GM20000 (cell line): ENCODE measurements at regions not wholly inside any gene's neighbourhood (a gene's known extent, or its start where the extent isn't known, plus 50 kb on each side); places are given as distances from the start of the nearest gene placed in this dataset.
"Not testable (repeated sequence)": the region's sequence is repeated elsewhere in the genome, so short reads cannot be mapped to it uniquely, and the experiment has no call there.

ENCODE experiments used
- DNase-seq: peaks from one replicate; pipeline ENCODE4 v3.0.0; 2012; ENCODE audit warnings: low spot score
- TF ChIP-seq, protein P1 (sequence below): IDR thresholded peaks from 2 replicates; pipeline ENCODE4 v1.5.1; 2012; ENCODE audit warnings: mild to moderate bottlenecking, control low read depth; ENCODE audit errors: extremely low read depth, missing control alignments

- TF ChIP-seq, protein P1, sequence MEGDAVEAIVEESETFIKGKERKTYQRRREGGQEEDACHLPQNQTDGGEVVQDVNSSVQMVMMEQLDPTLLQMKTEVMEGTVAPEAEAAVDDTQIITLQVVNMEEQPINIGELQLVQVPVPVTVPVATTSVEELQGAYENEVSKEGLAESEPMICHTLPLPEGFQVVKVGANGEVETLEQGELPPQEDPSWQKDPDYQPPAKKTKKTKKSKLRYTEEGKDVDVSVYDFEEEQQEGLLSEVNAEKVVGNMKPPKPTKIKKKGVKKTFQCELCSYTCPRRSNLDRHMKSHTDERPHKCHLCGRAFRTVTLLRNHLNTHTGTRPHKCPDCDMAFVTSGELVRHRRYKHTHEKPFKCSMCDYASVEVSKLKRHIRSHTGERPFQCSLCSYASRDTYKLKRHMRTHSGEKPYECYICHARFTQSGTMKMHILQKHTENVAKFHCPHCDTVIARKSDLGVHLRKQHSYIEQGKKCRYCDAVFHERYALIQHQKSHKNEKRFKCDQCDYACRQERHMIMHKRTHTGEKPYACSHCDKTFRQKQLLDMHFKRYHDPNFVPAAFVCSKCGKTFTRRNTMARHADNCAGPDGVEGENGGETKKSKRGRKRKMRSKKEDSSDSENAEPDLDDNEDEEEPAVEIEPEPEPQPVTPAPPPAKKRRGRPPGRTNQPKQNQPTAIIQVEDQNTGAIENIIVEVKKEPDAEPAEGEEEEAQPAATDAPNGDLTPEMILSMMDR = no peak
- no peak for DNase-seq
Observed at GRCh38 chr4:28105271-28105859, 1244.7 kb downstream of the STIM2 start.

DNA sequence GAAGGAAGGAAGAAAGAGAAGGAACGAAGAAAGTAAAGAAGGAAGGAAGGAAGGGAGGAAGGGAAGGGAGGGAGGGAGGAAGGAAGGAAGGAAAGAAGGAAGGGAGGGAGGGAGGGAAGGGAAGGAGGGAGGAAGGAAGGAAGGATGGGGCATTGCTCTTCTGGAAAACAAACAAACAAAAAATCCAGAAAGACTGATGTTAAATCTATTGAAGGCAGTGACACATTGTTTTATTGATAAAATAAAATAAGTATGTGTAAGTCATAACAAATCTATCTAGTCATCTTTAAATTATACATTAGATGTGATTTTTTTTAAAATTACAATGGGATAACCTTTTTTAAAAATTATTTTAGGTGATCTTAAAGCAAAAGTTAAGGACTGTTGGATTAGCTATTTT, 1245.5 kb downstream of the STIM2 start:
- TF ChIP-seq, protein P1 = no peak

GRCh38 chr4:28109801-28110200, 1249.2 kb downstream of the STIM2 start:
- DNase-seq = no peak
- TF ChIP-seq, protein P1 = no peak

More for the DNA sequence above, 1245.5 kb downstream of the STIM2 start:
- no peak for DNase-seq

GRCh38 chr4:28112691-28113335, 1252.2 kb downstream of the STIM2 start:
- DNase-seq = not testable (repeated sequence)

DNA sequence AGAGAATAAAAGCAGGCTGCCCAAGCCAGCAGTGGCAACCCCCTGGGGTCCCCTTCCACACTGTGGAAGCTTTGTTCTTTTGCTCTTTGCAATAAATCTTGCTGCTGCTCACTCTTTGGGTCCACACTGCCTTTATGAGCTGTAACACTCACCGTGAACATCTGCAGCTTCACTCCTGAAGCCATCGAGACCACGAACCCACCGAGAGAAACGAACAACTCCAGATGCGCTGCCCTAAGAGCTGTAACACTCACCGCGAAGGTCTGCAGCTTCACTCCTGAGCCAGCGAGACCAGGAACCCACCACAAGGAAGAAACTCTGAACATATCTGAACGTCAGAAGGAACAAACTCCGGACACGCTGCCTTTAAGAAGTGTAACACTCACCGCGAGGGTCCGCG, 1252.9 kb downstream of the STIM2 start:
- DNase-seq = not testable (repeated sequence)

DNA sequence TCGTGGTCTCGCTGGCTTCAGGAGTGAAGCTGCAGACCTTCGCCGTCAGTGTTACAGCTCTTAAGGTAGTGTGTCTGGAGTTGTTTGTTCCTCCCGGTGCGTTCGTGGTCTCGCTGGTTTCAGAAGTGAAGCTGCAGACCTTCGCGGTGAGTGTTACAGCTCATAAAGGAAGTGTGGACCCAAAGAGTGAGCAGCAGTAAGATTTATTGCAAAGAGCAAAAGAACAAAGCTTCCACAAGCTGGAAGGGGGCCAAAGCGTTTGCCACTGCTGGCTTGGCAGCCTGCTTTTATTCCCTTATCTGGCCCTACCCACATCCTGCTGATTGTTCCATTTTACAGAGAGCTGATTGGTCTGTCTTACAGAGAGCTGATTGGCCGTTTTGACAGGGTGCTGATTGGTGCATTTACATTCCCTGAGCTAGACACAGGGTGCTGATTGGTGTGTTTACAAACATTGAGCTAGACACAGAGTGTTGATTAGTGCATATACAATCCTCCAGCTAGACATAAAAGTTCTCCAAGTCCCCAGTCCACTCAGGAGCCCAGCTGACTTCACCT, 1256.0 kb downstream of the STIM2 start:
- DNase-seq = not testable (repeated sequence)

DNA sequence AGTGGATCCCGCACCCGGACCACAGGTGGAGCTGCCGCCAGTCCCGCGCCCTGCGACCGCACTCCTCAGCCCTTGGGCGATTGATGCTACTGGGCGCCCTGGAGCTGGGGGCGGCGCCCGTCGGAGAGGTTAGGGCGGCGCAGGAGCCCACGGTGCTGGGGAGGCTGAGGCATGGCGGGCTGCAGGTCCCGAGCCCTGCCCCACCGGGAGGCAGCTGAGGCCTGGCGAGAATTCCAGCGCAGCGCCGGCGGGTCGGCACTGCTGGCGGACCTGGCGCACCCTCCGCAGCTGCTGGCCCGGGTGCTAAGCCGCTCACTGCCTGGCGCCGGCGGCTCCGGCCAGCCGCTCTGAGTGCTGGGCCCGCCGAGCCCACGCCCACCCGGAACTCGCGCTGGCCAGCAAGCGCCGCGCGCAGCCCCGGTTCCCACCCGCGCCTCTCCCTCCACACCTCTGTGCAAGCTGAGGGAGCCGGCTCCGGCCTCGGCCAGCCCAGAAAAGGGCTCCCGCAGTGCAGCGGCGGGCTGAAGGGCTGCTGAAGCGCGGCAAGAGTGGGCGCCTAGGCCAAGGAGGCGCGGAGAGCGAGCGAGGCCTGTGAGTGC, 1256.5 kb downstream of the STIM2 start:
- DNase-seq = no peak
- TF ChIP-seq, protein P1 = no peak

DNA sequence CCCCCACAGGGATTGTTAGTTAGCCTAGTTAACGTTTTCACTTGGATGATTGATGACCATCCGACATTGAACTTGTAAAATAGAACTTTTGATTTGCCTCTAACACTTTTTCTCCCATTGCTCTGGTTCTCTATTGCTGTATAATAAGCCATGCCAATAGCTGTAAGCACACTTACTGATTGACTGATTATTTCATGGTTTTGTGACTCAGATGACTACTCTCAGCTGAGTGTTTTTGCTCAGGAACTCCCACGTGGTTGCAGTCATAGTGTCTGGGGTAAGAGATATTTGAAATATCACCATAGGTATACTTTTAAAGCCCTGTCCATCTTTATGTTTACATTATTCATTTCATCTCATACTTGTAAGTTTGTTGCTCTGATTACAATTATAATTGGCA, 1285.5 kb downstream of the STIM2 start:
- DNase-seq = no peak
- TF ChIP-seq, protein P1 = no peak

DNA sequence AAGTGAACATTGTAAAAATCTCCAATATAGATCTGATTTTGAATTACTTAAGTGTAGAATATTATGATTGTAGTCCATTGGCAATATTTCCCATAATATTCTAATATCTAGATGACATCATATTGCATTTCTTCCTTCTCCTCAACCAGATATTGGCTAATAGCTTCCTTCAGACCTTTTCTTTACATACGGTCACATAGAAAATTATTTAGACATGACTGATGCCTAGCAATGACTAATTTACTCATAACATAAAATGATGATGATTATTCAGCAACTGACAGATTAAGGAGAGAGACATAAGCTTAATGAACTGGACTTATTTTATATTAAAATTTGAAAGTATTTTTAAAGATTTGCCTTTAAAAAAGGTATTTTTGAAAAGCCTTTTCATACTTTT, 1287.6 kb downstream of the STIM2 start:
- TF ChIP-seq, protein P1 = no peak
- no peak for DNase-seq
